KMS-11 (cell line): ENCODE measurements at regions not wholly inside any gene's neighbourhood (a gene's known extent, or its start where the extent isn't known, plus 50 kb on each side); places are given as distances from the start of the nearest gene placed in this dataset.

Experiments used
- H2AFZ ChIP-seq: fragments of 200-600 bp; sonication (generic); 2 replicates; pipeline ENCODE4 v1.6.1; 2016; ENCODE audit warnings: antibody characterized with exemption, mixed run types, low read depth
- H3K27ac ChIP-seq: fragments of 200-600 bp; sonication (generic); 2 replicates; pipeline ENCODE4 v1.6.1; 2016; ENCODE audit warnings: mild to moderate bottlenecking, mixed run types
- H3K27me3 ChIP-seq: fragments of 200-600 bp; sonication (generic); 2 replicates; pipeline ENCODE4 v1.6.1; 2017; ENCODE audit warnings: mild to moderate bottlenecking, low read depth, mixed run types, moderate library complexity; ENCODE audit not compliant: insufficient read depth
- H3K36me3 ChIP-seq: fragments of 200-600 bp; sonication (generic); 2 replicates; pipeline ENCODE4 v1.6.1; 2017; ENCODE audit warnings: mild to moderate bottlenecking, mixed run types; ENCODE audit not compliant: insufficient read depth
- H3K4me1 ChIP-seq: fragments of 200-600 bp; sonication (generic); 2 replicates; pipeline ENCODE4 v1.6.1; 2016; ENCODE audit warnings: mild to moderate bottlenecking, low read depth, mixed run types; ENCODE audit not compliant: poor library complexity, severe bottlenecking
- H3K4me2 ChIP-seq: fragments of 200-600 bp; sonication (generic); 2 replicates; pipeline ENCODE4 v1.7.0; 2016; ENCODE audit warnings: mild to moderate bottlenecking, mixed run types
- H3K4me3 ChIP-seq: fragments of 200-600 bp; sonication (generic); IDR thresholded peaks from 2 replicates; pipeline ENCODE4 v1.6.1; 2017; ENCODE audit warnings: low read depth, low read length, mixed read lengths; ENCODE audit not compliant: insufficient read depth
- H3K79me2 ChIP-seq: fragments of 200-600 bp; sonication (generic); 2 replicates; pipeline ENCODE4 v1.6.1; 2016; ENCODE audit warnings: low read depth, mixed run types; ENCODE audit not compliant: insufficient read depth
- H3K9ac ChIP-seq: fragments of 200-600 bp; sonication (generic); 2 replicates; pipeline ENCODE4 v1.6.1; 2016; ENCODE audit warnings: mild to moderate bottlenecking, mixed run types
- H4K20me1 ChIP-seq: fragments of 200-600 bp; sonication (generic); 2 replicates; pipeline ENCODE4 v1.6.1; 2016; ENCODE audit warnings: mild to moderate bottlenecking, mixed run types; ENCODE audit not compliant: insufficient read depth
- TF ChIP-seq, protein P1 (sequence below): fragments of 200-600 bp; sonication (generic); conservative IDR thresholded peaks from 2 replicates; pipeline ENCODE4 v1.6.1; 2017; ENCODE audit warnings: low read depth, mild to moderate bottlenecking, antibody characterized with exemption, low read length, moderate library complexity, mixed read lengths

DNA sequence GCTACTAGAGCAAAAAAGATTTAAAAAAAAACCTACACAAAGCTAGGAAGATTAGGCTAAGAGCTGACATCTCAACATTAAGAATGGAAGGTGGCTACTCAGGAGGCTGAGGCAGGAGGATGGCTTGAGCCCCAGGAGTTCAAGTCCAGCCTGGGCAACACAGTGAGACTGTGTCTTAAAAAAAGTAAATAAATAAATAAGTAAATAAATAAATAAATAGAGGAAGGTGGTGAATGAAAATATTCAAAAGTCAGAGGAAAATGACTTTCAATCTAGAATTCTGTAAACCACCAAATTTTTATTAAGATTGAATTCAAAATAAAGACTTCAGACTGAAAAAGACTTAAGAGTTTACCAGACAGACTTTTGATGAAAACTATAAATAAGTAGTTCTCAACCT, 50.9 kb upstream of the TMPRSS2 start:
- H3K4me2 ChIP-seq, result no peak overlapping the region
- H4K20me1 ChIP-seq, result no peaks in the 10 kb centered on the region
- no peak overlapping the region for H3K4me3 ChIP-seq
- no peak overlapping the region for H2AFZ ChIP-seq
- H3K27me3 ChIP-seq, result no peaks in the 10 kb centered on the region
- H3K27ac ChIP-seq, result no peak overlapping the region
- H3K9ac ChIP-seq, result no peak overlapping the region
- TF ChIP-seq, protein P1, sequence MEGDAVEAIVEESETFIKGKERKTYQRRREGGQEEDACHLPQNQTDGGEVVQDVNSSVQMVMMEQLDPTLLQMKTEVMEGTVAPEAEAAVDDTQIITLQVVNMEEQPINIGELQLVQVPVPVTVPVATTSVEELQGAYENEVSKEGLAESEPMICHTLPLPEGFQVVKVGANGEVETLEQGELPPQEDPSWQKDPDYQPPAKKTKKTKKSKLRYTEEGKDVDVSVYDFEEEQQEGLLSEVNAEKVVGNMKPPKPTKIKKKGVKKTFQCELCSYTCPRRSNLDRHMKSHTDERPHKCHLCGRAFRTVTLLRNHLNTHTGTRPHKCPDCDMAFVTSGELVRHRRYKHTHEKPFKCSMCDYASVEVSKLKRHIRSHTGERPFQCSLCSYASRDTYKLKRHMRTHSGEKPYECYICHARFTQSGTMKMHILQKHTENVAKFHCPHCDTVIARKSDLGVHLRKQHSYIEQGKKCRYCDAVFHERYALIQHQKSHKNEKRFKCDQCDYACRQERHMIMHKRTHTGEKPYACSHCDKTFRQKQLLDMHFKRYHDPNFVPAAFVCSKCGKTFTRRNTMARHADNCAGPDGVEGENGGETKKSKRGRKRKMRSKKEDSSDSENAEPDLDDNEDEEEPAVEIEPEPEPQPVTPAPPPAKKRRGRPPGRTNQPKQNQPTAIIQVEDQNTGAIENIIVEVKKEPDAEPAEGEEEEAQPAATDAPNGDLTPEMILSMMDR, result no peak
- H3K79me2 ChIP-seq, result no peaks in the 10 kb centered on the region
- H3K4me1 ChIP-seq, result no peaks in the 10 kb centered on the region
- no peaks in the 10 kb centered on the region for H3K36me3 ChIP-seq

GRCh38 chr21:41557884-41558283, 49.9 kb upstream of the TMPRSS2 start:
- Histone ChIP-seq H2AFZ (no peak overlapping the region), H3K4me3 (no peak overlapping the region), H3K79me2 (no peaks in the 10 kb centered on the region), H3K27me3 (no peaks in the 10 kb centered on the region), H4K20me1 (no peaks in the 10 kb centered on the region), H3K36me3 (no peaks in the 10 kb centered on the region), H3K4me2 (no peak overlapping the region), H3K9ac (no peak overlapping the region), H3K27ac (no peak overlapping the region), H3K4me1 (no peaks in the 10 kb centered on the region)
- TF ChIP-seq, protein P1, result no peak
